ENCODE measurements at regions not wholly inside any gene's neighbourhood (a gene's known extent, or its start where the extent isn't known, plus 50 kb on each side); places are given as distances from the start of the nearest gene placed in this dataset.
"Not testable (repeated sequence)": the region's sequence is repeated elsewhere in the genome, so short reads cannot be mapped to it uniquely, and the experiment has no call there.

GRCh38 chr15:84111575-84111974, 124.0 kb upstream of the GOLGA6L4 start:
- intact Hi-C loops (cut with DNase I) = no loop called here
- no peaks in the 10 kb centered on the region for H3K9me3 ChIP-seq
- DNase-seq = no peak
- no peaks in the 10 kb centered on the region for H3K4me1 ChIP-seq
- TF ChIP-seq CTCF (IDR thresholded peaks at IDR 0.05) = no peak
- no peak for ATAC-seq
- no peak overlapping the region for H3K27ac ChIP-seq
- H3K27me3 ChIP-seq = no peaks in the 10 kb centered on the region
- no peak overlapping the region for H3K4me3 ChIP-seq
- H3K36me3 ChIP-seq = no peaks in the 10 kb centered on the region

GRCh38 chr15:84112025-84112424, 123.5 kb upstream of the GOLGA6L4 start:
- no peaks in the 10 kb centered on the region for H3K27me3 ChIP-seq
- no peak for TF ChIP-seq CTCF (IDR thresholded peaks at IDR 0.05)
- no peak for ATAC-seq
- intact Hi-C loops (cut with DNase I) = no loop called here
- H3K27ac ChIP-seq = no peak overlapping the region
- no peaks in the 10 kb centered on the region for H3K9me3 ChIP-seq
- H3K36me3 ChIP-seq = no peaks in the 10 kb centered on the region
- no peaks in the 10 kb centered on the region for H3K4me1 ChIP-seq
- H3K4me3 ChIP-seq = no peak overlapping the region
- no peak for DNase-seq

- Histone ChIP-seq H3K27ac (no peak overlapping the region), H3K9me3 (no peaks in the 10 kb centered on the region), H3K4me3 (no peak overlapping the region), H3K4me1 (no peaks in the 10 kb centered on the region), H3K36me3 (no peaks in the 10 kb centered on the region), H3K27me3 (no peaks in the 10 kb centered on the region)
- ATAC-seq (no peak), DNase-seq (no peak)
- intact Hi-C loops (cut with DNase I) = no loop called here
- no peak for TF ChIP-seq CTCF (IDR thresholded peaks at IDR 0.05)
Observed at GRCh38 chr15:84113919-84114318, 121.7 kb upstream of the GOLGA6L4 start.

GRCh38 chr15:84114680-84115079, 120.9 kb upstream of the GOLGA6L4 start:
- H3K4me3 ChIP-seq; H3K4me1 ChIP-seq; H3K27me3 ChIP-seq; H3K9me3 ChIP-seq; ATAC-seq; H3K36me3 ChIP-seq; DNase-seq; intact Hi-C loops (cut with DNase I); H3K27ac ChIP-seq: not testable (repeated sequence)

GRCh38 chr15:84119351-84119750, 116.2 kb upstream of the GOLGA6L4 start:
- ATAC-seq; H3K27me3 ChIP-seq; DNase-seq; H3K9me3 ChIP-seq; H3K27ac ChIP-seq; H3K36me3 ChIP-seq; H3K4me1 ChIP-seq; intact Hi-C loops (cut with DNase I); H3K4me3 ChIP-seq: not testable (repeated sequence)

GRCh38 chr15:84120903-84121302, 114.7 kb upstream of the GOLGA6L4 start:
- intact Hi-C loops (cut with DNase I); H3K36me3 ChIP-seq; ATAC-seq: not testable (repeated sequence)

GRCh38 chr15:84128706-84129105, 106.9 kb upstream of the GOLGA6L4 start:
- H3K27me3 ChIP-seq = not testable (repeated sequence)

More at GRCh38 chr15:84120903-84121302, 114.7 kb upstream of the GOLGA6L4 start:
- H3K9me3 ChIP-seq, H3K27me3 ChIP-seq, DNase-seq, H3K4me3 ChIP-seq, H3K4me1 ChIP-seq, H3K27ac ChIP-seq: not testable (repeated sequence)

GRCh38 chr15:84130098-84130831, 105.3 kb upstream of the GOLGA6L4 start:
- H3K4me1 ChIP-seq = not testable (repeated sequence)

More at GRCh38 chr15:84128706-84129105, 106.9 kb upstream of the GOLGA6L4 start:
- H3K4me1 ChIP-seq; ATAC-seq; H3K4me3 ChIP-seq; H3K9me3 ChIP-seq; H3K27ac ChIP-seq; DNase-seq; H3K36me3 ChIP-seq; intact Hi-C loops (cut with DNase I): not testable (repeated sequence)

GRCh38 chr15:84135931-84136456, 99.6 kb upstream of the GOLGA6L4 start:
- H3K27ac ChIP-seq; H3K9me3 ChIP-seq; H3K36me3 ChIP-seq; H3K4me3 ChIP-seq; H3K27me3 ChIP-seq; DNase-seq; intact Hi-C loops (cut with DNase I); H3K4me1 ChIP-seq: not testable (repeated sequence)
- ATAC-seq = peak; percentile 49

More at GRCh38 chr15:84130098-84130831, 105.3 kb upstream of the GOLGA6L4 start:
- DNase-seq; H3K4me3 ChIP-seq; H3K27ac ChIP-seq; ATAC-seq; H3K36me3 ChIP-seq; H3K9me3 ChIP-seq; intact Hi-C loops (cut with DNase I); H3K27me3 ChIP-seq: not testable (repeated sequence)
